ENCODE measurements at regions not wholly inside any gene's neighbourhood (a gene's known extent, or its start where the extent isn't known, plus 50 kb on each side); places are given as distances from the start of the nearest gene placed in this dataset.

GRCh38 chr10:62473241-62473640, 99.1 kb downstream of the ZNF365 start:
- ATAC-seq, result no peak
- intact Hi-C loops (cut with DNase I), result no loop called here
- H3K4me1 ChIP-seq, result no peaks in the 10 kb centered on the region
- H3K27me3 ChIP-seq, result no peaks in the 10 kb centered on the region
- DNase-seq, result no peak
- H3K4me3 ChIP-seq, result no peak overlapping the region
- H3K9me3 ChIP-seq, result no peaks in the 10 kb centered on the region
- H3K27ac ChIP-seq, result no peak overlapping the region
- no peak for TF ChIP-seq CTCF (IDR thresholded peaks at IDR 0.05)
- H3K36me3 ChIP-seq, result no peaks in the 10 kb centered on the region

DNA sequence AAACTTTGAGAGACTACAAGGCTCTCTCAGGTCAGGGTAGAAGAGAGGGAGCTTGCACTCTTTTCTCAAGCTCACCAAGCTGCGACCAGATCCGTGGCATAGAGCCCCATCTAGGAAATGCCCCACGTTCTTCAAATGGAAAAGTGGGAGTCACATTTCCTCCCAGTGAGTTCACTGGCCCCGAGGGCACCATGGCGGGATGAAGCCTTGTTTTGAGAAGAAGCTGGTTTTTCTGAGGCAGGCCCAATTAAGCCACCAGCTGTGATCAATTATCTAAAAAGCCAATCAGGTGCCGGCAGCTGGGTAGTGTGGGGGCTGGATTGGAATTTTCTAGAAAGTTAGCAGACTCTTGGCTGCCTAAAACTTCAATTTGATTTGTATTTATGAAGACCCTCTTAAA, 101.4 kb downstream of the ZNF365 start:
- TF ChIP-seq CTCF (IDR thresholded peaks at IDR 0.05), result no peak
- Histone ChIP-seq H3K9me3 (no peaks in the 10 kb centered on the region), H3K4me3 (no peak overlapping the region), H3K27me3 (no peaks in the 10 kb centered on the region), H3K27ac (no peak overlapping the region), H3K36me3 (no peaks in the 10 kb centered on the region), H3K4me1 (no peaks in the 10 kb centered on the region)
- intact Hi-C loops (cut with DNase I), result no loop called here
- no peak for DNase-seq
- ATAC-seq, result no peak

DNA sequence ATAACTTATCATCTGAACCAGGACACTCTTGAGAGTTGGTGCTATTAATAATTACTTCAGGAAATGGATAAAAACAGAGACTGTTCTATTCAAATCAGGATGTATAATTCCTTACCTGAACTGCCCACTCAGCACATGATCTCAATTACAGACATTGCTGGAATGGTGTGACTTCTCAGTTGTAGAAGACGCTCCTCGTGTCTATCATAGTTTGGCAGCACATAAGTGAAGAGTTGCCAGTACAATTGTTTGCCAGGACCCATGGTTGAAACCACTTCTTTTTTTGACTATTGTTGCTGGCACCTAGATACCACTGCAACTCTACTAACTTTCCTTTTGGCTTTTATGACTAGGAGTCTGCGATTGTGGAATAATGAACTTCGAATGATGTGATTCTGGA, 105.4 kb downstream of the ZNF365 start:
- Histone ChIP-seq H3K9me3 (no peaks in the 10 kb centered on the region), H3K4me1 (no peaks in the 10 kb centered on the region), H3K36me3 (no peaks in the 10 kb centered on the region), H3K4me3 (no peak overlapping the region), H3K27me3 (no peaks in the 10 kb centered on the region), H3K27ac (no peak overlapping the region)
- ATAC-seq, result no peak
- DNase-seq, result no peak
- intact Hi-C loops (cut with DNase I), result no loop called here
- no peak for TF ChIP-seq CTCF (IDR thresholded peaks at IDR 0.05)

DNA sequence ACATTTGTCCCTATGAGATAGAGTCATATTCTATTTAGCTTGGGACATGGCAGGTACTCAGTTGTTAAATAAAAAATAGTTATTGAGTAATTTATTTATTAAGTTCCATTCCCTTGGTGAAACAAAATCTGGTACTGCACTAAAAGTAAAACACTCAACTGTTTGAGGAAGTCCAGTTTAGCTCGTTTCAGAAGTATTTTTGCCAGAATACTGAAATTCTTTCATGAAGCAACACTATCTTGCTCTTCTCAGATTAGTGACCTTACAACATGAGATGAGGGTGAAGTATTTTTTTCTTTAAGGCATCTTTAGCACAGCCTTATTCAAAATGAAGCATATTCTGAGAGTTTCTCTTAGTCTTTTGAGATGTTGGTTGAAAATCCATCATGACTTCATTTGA, 106.0 kb downstream of the ZNF365 start:
- ATAC-seq (no peak), DNase-seq (no peak)
- intact Hi-C loops (cut with DNase I), result no loop called here
- H3K4me1 ChIP-seq, result no peaks in the 10 kb centered on the region
- H3K4me3 ChIP-seq, result no peak overlapping the region
- no peaks in the 10 kb centered on the region for H3K9me3 ChIP-seq
- H3K27me3 ChIP-seq, result no peaks in the 10 kb centered on the region
- no peak for TF ChIP-seq CTCF (IDR thresholded peaks at IDR 0.05)
- H3K27ac ChIP-seq, result no peak overlapping the region
- no peaks in the 10 kb centered on the region for H3K36me3 ChIP-seq

- DNase-seq (no peak), ATAC-seq (no peak)
- intact Hi-C loops (cut with DNase I), result no loop called here
- Histone ChIP-seq H3K27ac (no peak overlapping the region), H3K36me3 (no peaks in the 10 kb centered on the region), H3K4me1 (no peaks in the 10 kb centered on the region), H3K27me3 (no peaks in the 10 kb centered on the region), H3K9me3 (no peaks in the 10 kb centered on the region), H3K4me3 (no peak overlapping the region)
- TF ChIP-seq CTCF (IDR thresholded peaks at IDR 0.05), result no peak
Measured at GRCh38 chr10:62482581-62482980, 108.4 kb downstream of the ZNF365 start.
